Kidney (tissue), 13 donors: ENCODE measurements at regions not wholly inside any gene's neighbourhood (a gene's known extent, or its start where the extent isn't known, plus 50 kb on each side); places are given as distances from the start of the nearest gene placed in this dataset.

Source experiments
- DNase-seq, 5 donors: peaks; one replicate each; pipeline ENCODE4 v3.0.0-alpha.2; 2013 to 2020
- FAIRE-seq: peaks from 2 replicates; lab custom pipeline; 2012; peaks lifted over from hg19 to GRCh38; lab: Jason Lieb, UNC
- H3K27ac ChIP-seq, 2 donors: one replicate each; pipeline ENCODE4 v1.7.0; 2013; ENCODE audit warnings: low read depth in 2 of 2, low read length in 2 of 2, inconsistent platforms in 1 of 2
- H3K27me3 ChIP-seq: one replicate; pipeline ENCODE4 v1.7.1; 2013; ENCODE audit warnings: low read length, inconsistent platforms; ENCODE audit not compliant: control insufficient read depth, insufficient read depth
- H3K36me3 ChIP-seq, 3 donors: one replicate each; pipeline versions ENCODE4 v1.7.0 to v1.7.1; 2013; ENCODE audit warnings: low read length in 3 of 3, control low read depth in 1 of 3, inconsistent platforms in 1 of 3; ENCODE audit not compliant: insufficient read depth in 3 of 3, control insufficient read depth in 2 of 3
- H3K4me1 ChIP-seq, 3 donors: one replicate each; pipeline versions ENCODE4 v1.7.0 to v1.7.1; 2013; ENCODE audit warnings: low read length in 3 of 3, inconsistent platforms in 1 of 3, low read depth in 1 of 3; ENCODE audit not compliant: control insufficient read depth in 2 of 3, insufficient read depth in 2 of 3
- H3K4me3 ChIP-seq, 3 donors: one replicate each; pipeline versions ENCODE4 v1.7.0 to v1.8.1; 2013; ENCODE audit warnings: low read length in 3 of 3, control low read depth in 1 of 3, inconsistent platforms in 1 of 3
- H3K9ac ChIP-seq, 3 donors: one replicate each; pipeline versions ENCODE4 v1.7.0 to v1.7.1; 2013; ENCODE audit warnings: low read length in 3 of 3, control low read depth in 1 of 3, inconsistent platforms in 1 of 3
- H3K9me3 ChIP-seq, 3 donors: one replicate each; pipeline versions ENCODE4 v1.7.0 to v1.7.1; 2013; ENCODE audit warnings: low read length in 3 of 3, control low read depth in 1 of 3, inconsistent platforms in 1 of 3; ENCODE audit not compliant: control insufficient read depth in 2 of 3, insufficient read depth in 1 of 3
- CTCF ChIP-seq: IDR thresholded peaks from 3 replicates; pipeline ENCODE4 v1.5.1; 2012; ENCODE audit warnings: mild to moderate bottlenecking, moderate library complexity, borderline replicate concordance; ENCODE audit not compliant: insufficient read depth; ENCODE audit errors: extremely low read depth
- intact Hi-C: fragments of 100-400 bp; cut with DNase I; formaldehyde crosslinking; loops from one replicate; pipeline ENCODE4 v1.11.1; 2022
- donor health status: control.
- donor health status: control.
- donor health status: control.
- donor health status: control.
- donor health status: control.
- donor health status: DM: yes; HTN: yes; CAD: no.
- donor health status: Normal renal cell carcinoma (clear cell type).

GRCh38 chr3:27536491-27536890 is 52.3 kb upstream of the SLC4A7 start:
- Histone ChIP-seq H3K27ac (no peak overlapping the region), H3K4me3 (no peak overlapping the region), H3K27me3 (no peaks in the 10 kb centered on the region), H3K9ac (no peak overlapping the region), H3K36me3 (no peaks in the 10 kb centered on the region), H3K9me3 (no peaks in the 10 kb centered on the region), H3K4me1 (no peaks in the 10 kb centered on the region)
- DNase-seq (no peak), FAIRE-seq (no peak)
- no peak for TF ChIP-seq CTCF
- intact Hi-C loops, result no loop called here

- H3K9me3 ChIP-seq, result no peaks in the 10 kb centered on the region
- no peak for DNase-seq
- no peaks in the 10 kb centered on the region for H3K27me3 ChIP-seq
- no peak for FAIRE-seq
- intact Hi-C loops, result no loop called here
- H3K4me3 ChIP-seq, result no peak overlapping the region
- no peaks in the 10 kb centered on the region for H3K36me3 ChIP-seq
- no peak overlapping the region for H3K27ac ChIP-seq
- no peak overlapping the region for H3K9ac ChIP-seq
- no peaks in the 10 kb centered on the region for H3K4me1 ChIP-seq
- no peak for TF ChIP-seq CTCF
Observed at GRCh38 chr3:27535809-27536392, 51.7 kb upstream of the SLC4A7 start.

GRCh38 chr3:27533718-27534573 is 49.8 kb upstream of the SLC4A7 start:
- DNase-seq (peak in 1 of 5 donors; percentile 86), FAIRE-seq (no peak)
- intact Hi-C loops, result no loop called here

More at GRCh38 chr3:27533718-27534573, 49.8 kb upstream of the SLC4A7 start:
- no peaks in the 10 kb centered on the region for H3K9me3 ChIP-seq
- H3K27me3 ChIP-seq, result no peaks in the 10 kb centered on the region
- TF ChIP-seq CTCF, result no peak
- H3K36me3 ChIP-seq, result no peaks in the 10 kb centered on the region
- H3K27ac ChIP-seq, result peak overlapping the region in 1 of 2 donors; percentile 15
- H3K9ac ChIP-seq, result no peak overlapping the region
- no peaks in the 10 kb centered on the region for H3K4me1 ChIP-seq
- no peak overlapping the region for H3K4me3 ChIP-seq
